CD14-positive monocyte (primary cell): ENCODE measurements at regions not wholly inside any gene's neighbourhood (a gene's known extent, or its start where the extent isn't known, plus 50 kb on each side); places are given as distances from the start of the nearest gene placed in this dataset.

Experiments used
- DNase-seq, 3 donors: peaks; one replicate each; pipeline ENCODE4 v3.0.0-alpha.2; 2011 to 2022
- H2AFZ ChIP-seq: 2 replicates; pipeline ENCODE4 v1.6.0; 2012; ENCODE audit warnings: mild to moderate bottlenecking, low read depth, low read length, inconsistent platforms; ENCODE audit not compliant: insufficient read depth, poor library complexity, severe bottlenecking
- H3K27ac ChIP-seq, 2 donors: 1 replicate in 1 of 2; 2 replicates in 1 of 2; pipeline ENCODE4 v1.5.1; 2012 to 2013; ENCODE audit warnings: low read length in 2 of 2, control low read depth in 1 of 2, inconsistent platforms in 1 of 2, low read depth in 1 of 2, mild to moderate bottlenecking in 1 of 2
- H3K27me3 ChIP-seq, 2 donors: one replicate each; pipeline versions ENCODE4 v1.6.0 to v1.6.1; 2011 to 2013; ENCODE audit warnings: low read length in 2 of 2; ENCODE audit not compliant: control insufficient read depth in 2 of 2, insufficient read depth in 2 of 2
- H3K36me3 ChIP-seq, 2 donors: replicated peaks in 1 of 2; 1 replicate in 1 of 2; 2 replicates in 1 of 2; pipeline versions ENCODE4 v1.5.1 to v1.6.1; 2012 to 2013; ENCODE audit warnings: low read length in 2 of 2, control low read depth in 1 of 2, inconsistent platforms in 1 of 2, mild to moderate bottlenecking in 1 of 2; ENCODE audit not compliant: insufficient read depth in 2 of 2, control insufficient read depth in 1 of 2
- H3K4me1 ChIP-seq, 2 donors: 1 replicate in 1 of 2; 2 replicates in 1 of 2; pipeline versions ENCODE4 v1.5.1 to v1.6.1; 2012 to 2013; ENCODE audit warnings: low read length in 2 of 2, control low read depth in 1 of 2, inconsistent platforms in 1 of 2, mild to moderate bottlenecking in 1 of 2, moderate library complexity in 1 of 2; ENCODE audit not compliant: insufficient read depth in 2 of 2, control insufficient read depth in 1 of 2
- H3K4me2 ChIP-seq: replicated peaks from 2 replicates; pipeline ENCODE3; 2012; ENCODE audit warnings: low read length, moderate library complexity, mild to moderate bottlenecking; ENCODE audit not compliant: poor library complexity, severe bottlenecking; ENCODE audit errors: extremely low read depth
- H3K4me3 ChIP-seq, 3 experiments: fragments of 200-600 bp in 1 of 3; sonication (generic) in 1 of 3; replicated peaks in 1 of 3; 1 replicate in 2 of 3; 2 replicates in 1 of 3; pipeline ENCODE4 v1.5.1; 2011 to 2013; ENCODE audit warnings: low read length in 3 of 3, mild to moderate bottlenecking in 3 of 3, control low read depth in 2 of 3, low read depth in 2 of 3, inconsistent platforms in 1 of 3, moderate library complexity in 1 of 3
- H3K79me2 ChIP-seq: 2 replicates; pipeline ENCODE4 v1.6.0; 2012; ENCODE audit warnings: mild to moderate bottlenecking, control low read depth, inconsistent platforms, low read length, moderate library complexity; ENCODE audit not compliant: insufficient read depth
- H3K9ac ChIP-seq: 2 replicates; pipeline ENCODE4 v1.6.0; 2017; ENCODE audit warnings: low read length, mild to moderate bottlenecking; ENCODE audit not compliant: insufficient read depth, poor library complexity, severe bottlenecking
- H3K9me3 ChIP-seq, 2 donors: replicated peaks in 1 of 2; 1 replicate in 1 of 2; 2 replicates in 1 of 2; pipeline versions ENCODE4 v1.5.1 to v1.6.1; 2012 to 2013; ENCODE audit warnings: low read length in 2 of 2, control low read depth in 1 of 2; ENCODE audit not compliant: control insufficient read depth in 1 of 2, insufficient read depth in 1 of 2
- H4K20me1 ChIP-seq: 2 replicates; pipeline ENCODE4 v1.6.0; 2012; ENCODE audit warnings: mild to moderate bottlenecking, low read length, control low read depth, moderate library complexity; ENCODE audit not compliant: insufficient read depth
- H3K27ac Mint-ChIP-seq, 7 donors: one replicate each; pipeline ENCODE4 v1.8.0; 2020; ENCODE audit warnings: mild to moderate bottlenecking in 7 of 7, mixed read lengths in 7 of 7, moderate library complexity in 6 of 7, inconsistent platforms in 2 of 7
- H3K27me3 Mint-ChIP-seq, 3 donors: one replicate each; pipeline ENCODE4 v1.8.0; 2021 to 2022; ENCODE audit warnings: low read depth in 3 of 3, mild to moderate bottlenecking in 3 of 3, mixed read lengths in 3 of 3, moderate library complexity in 3 of 3, inconsistent platforms in 1 of 3
- H3K36me3 Mint-ChIP-seq, 2 donors: one replicate each; pipeline ENCODE4 v1.8.0; 2020; ENCODE audit warnings: mixed read lengths in 2 of 2, inconsistent platforms in 1 of 2, mild to moderate bottlenecking in 1 of 2
- H3K4me1 Mint-ChIP-seq: one replicate; pipeline ENCODE4 v1.8.0; 2020; ENCODE audit warnings: mild to moderate bottlenecking, mixed read lengths
- H3K4me3 Mint-ChIP-seq, 2 donors: one replicate each; pipeline ENCODE4 v1.8.0; 2020; ENCODE audit warnings: mild to moderate bottlenecking in 2 of 2, mixed read lengths in 2 of 2, moderate library complexity in 1 of 2
- H3K9me3 Mint-ChIP-seq, 7 donors: one replicate each; pipeline ENCODE4 v1.8.0; 2020 to 2022; ENCODE audit warnings: mixed read lengths in 7 of 7, mild to moderate bottlenecking in 6 of 7, moderate library complexity in 6 of 7, inconsistent platforms in 2 of 7
- CTCF ChIP-seq: fragments of 200-600 bp; IDR thresholded peaks from one replicate; pipeline ENCODE4 v1.8.0; 2022; ENCODE audit warnings: antibody characterized with exemption, mild to moderate bottlenecking
- WGBS: methylation state at CpG from one replicate; pipeline ENCODE4 v1.1.5; 2013; ENCODE audit warnings: missing lambda C conversion rate; ENCODE audit not compliant: insufficient coverage; 5-methylcytosine and 5-hydroxymethylcytosine counted together
- intact Hi-C, 2 donors: fragments of 100-400 bp; cut with micrococcal nuclease; formaldehyde crosslinking; loops; one replicate each; pipeline versions ENCODE4 v1.15.0 to v1.15.1; 2023

GRCh38 chr9:134981829-134982228, 64.1 kb upstream of the FCN1 start:
- Histone ChIP-seq H3K9me3 (peaks cover 13 to 32% of the 10 kb centered on the region in 2 donors), H4K20me1 (no peaks in the 10 kb centered on the region), H3K27me3 (peaks cover 0 to 2% of the 10 kb centered on the region in 2 donors), H3K36me3 (no peaks in the 10 kb centered on the region), H3K4me3 (no peak overlapping the region), H3K79me2 (no peaks in the 10 kb centered on the region), H3K9ac (no peak overlapping the region), H2AFZ (no peak overlapping the region), H3K27ac (no peak overlapping the region), H3K4me2 (no peak overlapping the region), H3K4me1 (peaks cover 23 to 31% of the 10 kb centered on the region in 2 donors)
- intact Hi-C loops, result loop anchor here (2.0 to 5.0 kb wide), 2 partner anchors 283 to 285 kb away; no protein-coding TSS in a partner anchor
- peaks cover 10 to 36% (median 21%) of the 10 kb centered on the region in 7 donors for H3K9me3 Mint-ChIP-seq
- 97% methylated on average over 10 of the region's 11 CpGs for WGBS
- H3K27me3 Mint-ChIP-seq, result peaks cover 3 to 26% (median 20%) of the 10 kb centered on the region in 3 donors
- TF ChIP-seq CTCF, result no peak
- peak overlapping the region in 1 of 7 donors; percentile 78 for H3K27ac Mint-ChIP-seq
- H3K4me1 Mint-ChIP-seq, result peaks cover 43% of the 10 kb centered on the region
- peak overlapping the region in 1 of 2 donors; percentile 36 for H3K4me3 Mint-ChIP-seq
- H3K36me3 Mint-ChIP-seq, result peaks cover 2 to 5% of the 10 kb centered on the region in 2 donors
- DNase-seq, result no peak

- no peak overlapping the region for H3K9ac ChIP-seq
- H3K79me2 ChIP-seq, result no peaks in the 10 kb centered on the region
- Mint-ChIP-seq H3K4me3 (no peak overlapping the region), H3K9me3 (peaks cover 15 to 41% (median 26%) of the 10 kb centered on the region in 7 donors), H3K27me3 (peaks cover 3 to 26% (median 23%) of the 10 kb centered on the region in 3 donors), H3K27ac (no peak overlapping the region), H3K4me1 (peaks cover 42% of the 10 kb centered on the region), H3K36me3 (peaks cover 3 to 9% of the 10 kb centered on the region in 2 donors)
- no peaks in the 10 kb centered on the region for H3K36me3 ChIP-seq
- H3K4me3 ChIP-seq, result no peak overlapping the region
- H3K27ac ChIP-seq, result peak overlapping the region in 1 of 2 donors; percentile 33
- WGBS, result 87% methylated on average over 7 of the region's 8 CpGs
- TF ChIP-seq CTCF, result no peak
- peaks cover 0 to 2% of the 10 kb centered on the region in 2 donors for H3K27me3 ChIP-seq
- H4K20me1 ChIP-seq, result no peaks in the 10 kb centered on the region
- peaks cover 23 to 31% of the 10 kb centered on the region in 2 donors for H3K4me1 ChIP-seq
- peaks cover 18 to 36% of the 10 kb centered on the region in 2 donors for H3K9me3 ChIP-seq
- H3K4me2 ChIP-seq, result peak overlapping the region; percentile 12
- intact Hi-C loops, result loop anchor here (2.0 to 5.0 kb wide), 2 partner anchors 284 to 285 kb away; no protein-coding TSS in a partner anchor
- no peak overlapping the region for H2AFZ ChIP-seq
- DNase-seq, result no peak
Observed at GRCh38 chr9:134982311-134982710, 64.6 kb upstream of the FCN1 start.
